GOT3 (cell line): ENCODE measurements at regions not wholly inside any gene's neighbourhood (a gene's known extent, or its start where the extent isn't known, plus 50 kb on each side); places are given as distances from the start of the nearest gene placed in this dataset.

Experiments
- DNase-seq: peaks from one replicate; lab custom pipeline; 2025; ENCODE audit warnings: mixed read lengths; lab: John Stamatoyannopoulos, UW

DNA sequence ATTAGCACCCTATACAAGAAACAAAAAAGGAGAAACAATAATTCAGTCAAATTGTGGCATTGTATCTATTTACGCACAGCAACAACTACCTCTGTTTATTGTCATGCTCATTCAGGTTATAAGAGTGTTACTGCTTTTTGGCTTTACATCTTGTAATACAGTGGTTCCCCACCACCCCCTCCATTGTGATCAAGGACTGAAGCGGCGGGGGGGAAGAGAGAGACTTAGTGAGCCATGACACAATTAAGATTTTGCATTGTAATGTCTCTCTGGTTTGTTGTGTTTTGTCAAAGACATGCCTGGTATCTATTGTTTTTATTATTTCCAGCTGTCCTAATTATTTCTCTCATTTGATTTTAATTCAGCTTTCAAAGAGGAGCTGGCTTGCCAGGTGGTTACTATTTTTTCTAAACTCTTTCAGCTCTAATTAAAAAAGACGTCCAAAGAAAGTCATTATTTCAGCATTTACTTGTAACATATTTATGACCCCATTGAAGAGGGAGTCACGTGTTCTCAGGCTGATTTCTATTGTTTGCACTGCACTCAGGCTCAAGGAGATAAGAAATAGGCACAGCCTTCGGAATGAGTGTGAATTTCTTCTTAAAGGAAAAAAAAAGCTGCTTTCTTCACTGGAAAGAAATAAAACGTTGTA lies 234.4 kb upstream of the TBL1XR1 start:
- DNase-seq = no peak

DNA sequence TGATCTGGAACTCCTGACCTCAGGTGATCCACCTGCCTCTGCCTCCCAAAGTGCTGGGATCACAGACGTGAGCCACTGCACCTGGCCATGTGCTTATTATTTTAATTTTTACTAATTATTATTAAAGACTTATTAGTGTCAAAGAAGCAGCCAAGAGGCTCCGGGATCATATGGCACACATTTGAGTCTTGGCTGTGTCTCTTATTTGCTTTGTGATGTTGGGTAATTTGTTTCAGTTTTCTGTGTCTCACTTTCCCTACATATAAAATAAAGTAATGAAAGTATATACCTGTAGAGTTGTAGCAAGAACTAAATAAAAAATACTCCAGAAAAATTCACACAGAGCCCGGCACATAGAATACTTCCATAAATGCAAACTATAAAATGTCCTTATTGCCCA lies 238.0 kb upstream of the TBL1XR1 start:
- DNase-seq = no peak

DNA sequence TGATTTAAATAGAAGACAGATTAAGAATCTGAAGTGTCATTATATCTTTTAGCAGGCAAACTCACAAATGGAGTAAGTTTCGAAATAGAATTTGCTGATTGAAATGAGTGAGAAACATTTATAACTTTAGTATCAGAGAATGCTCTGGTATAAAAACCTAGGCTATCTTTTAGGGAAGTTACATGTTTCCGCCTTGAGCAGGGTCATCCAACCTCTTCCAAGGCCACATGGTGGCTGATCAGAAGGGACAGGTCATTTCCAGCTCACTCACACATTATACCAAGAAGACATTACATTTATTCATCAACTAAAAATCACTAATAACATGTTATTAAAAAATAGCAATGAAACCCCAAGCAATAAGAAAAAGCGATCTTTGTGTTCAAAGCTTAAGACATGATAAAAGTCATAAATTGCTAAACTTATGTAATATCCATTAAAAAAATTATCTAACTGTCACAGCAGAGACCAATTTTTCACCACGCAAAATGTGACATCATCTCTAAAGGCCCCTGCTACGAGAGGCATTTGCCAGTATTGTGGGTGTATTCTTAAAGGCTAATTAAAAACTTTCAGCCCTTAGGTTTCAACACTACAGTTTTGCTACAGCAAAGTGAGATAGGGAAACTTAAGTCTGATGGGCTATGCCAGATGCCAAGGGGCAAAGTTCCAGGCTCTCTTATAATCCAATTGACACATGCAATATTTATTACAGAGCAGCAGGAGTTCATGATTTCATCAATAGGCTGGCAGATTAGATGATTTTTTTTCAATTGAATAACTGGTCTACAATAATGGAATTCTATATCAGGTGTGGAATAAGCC lies 240.4 kb upstream of the TBL1XR1 start:
- DNase-seq = no peak

DNA sequence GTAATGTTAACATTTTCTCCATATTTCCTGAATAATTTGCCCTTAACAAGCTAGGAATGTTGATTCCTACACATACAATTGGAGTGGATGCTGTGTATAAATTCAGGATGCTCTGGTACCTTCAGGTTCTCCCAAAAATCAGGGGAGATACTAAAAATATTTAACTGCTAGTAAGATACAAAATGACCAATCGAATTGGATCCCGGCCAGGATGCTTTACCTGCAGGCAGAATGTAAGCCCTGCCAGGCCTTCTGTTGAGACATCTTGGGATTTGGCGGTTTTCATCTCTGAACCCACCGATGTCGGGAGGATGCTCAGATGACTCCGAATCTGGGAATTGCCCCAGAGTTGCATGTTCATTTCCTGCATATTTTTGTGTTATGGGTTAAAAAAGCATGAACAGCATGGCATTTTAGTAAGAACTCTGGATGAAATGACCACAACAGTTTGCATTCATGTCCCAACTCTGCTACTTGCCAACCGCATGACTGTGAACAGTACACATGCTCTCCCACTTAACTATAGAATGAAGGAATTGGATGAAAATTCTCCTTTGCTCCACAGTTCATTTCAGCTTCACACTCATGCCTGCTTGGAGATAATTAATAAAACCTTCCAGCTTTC lies 241.4 kb upstream of the TBL1XR1 start:
- DNase-seq = no peak

DNA sequence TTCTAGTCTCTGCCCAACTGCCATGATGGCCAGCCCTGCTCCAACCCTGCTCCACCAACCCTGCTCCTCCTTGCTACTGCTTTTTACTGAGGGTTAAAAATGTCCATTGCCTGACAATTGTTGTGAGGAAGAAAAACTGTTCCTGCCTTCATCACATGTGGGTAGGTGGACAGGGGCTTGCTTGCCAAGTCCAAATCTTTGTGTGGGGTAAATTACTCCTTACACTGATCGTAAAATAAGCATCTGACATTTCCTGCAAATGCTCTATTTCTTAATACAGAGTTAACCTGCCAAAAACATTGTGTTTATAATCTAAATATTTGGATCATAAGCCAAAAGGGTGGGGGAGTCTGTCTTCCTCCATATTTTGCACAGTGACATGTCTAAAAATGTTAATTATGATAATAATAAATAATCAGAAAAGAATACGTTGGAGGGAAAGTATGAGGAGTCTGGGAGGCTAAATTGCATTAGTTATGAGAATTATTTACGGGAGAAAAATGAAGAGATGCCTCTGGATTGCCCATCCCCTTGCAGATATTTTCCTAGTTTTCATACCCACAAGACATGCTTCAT lies 242.5 kb upstream of the TBL1XR1 start:
- DNase-seq = no peak

DNA sequence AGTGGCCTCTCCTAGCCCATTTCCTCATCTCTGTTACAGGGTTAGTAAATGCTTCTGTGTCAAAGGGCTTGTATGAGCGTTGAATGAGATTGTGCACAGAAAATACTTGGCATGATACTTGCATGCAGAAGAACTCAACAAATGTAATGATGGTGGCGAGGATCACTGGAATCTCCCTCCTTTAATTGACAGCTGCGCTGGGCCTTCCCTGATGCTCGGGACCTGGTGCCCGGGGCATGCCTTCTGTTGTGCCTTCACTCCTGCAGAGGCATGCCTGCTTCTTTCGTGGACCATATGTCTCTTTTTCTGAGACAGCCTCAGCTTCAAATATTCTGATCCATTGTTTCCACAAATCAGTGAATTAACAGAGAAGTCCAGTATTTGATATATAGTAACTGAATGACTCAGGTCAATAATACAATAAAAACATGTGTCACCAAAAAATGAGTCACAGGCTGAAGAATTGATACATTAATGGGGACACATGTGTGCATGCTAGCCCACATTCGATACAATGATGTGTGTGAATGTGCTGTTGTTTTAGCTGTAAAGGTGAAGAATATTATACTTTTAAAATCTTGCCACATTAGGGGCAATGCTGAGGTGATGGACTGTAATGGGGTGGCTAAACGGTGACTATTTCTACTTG lies 243.3 kb upstream of the TBL1XR1 start:
- no peak for DNase-seq

DNA sequence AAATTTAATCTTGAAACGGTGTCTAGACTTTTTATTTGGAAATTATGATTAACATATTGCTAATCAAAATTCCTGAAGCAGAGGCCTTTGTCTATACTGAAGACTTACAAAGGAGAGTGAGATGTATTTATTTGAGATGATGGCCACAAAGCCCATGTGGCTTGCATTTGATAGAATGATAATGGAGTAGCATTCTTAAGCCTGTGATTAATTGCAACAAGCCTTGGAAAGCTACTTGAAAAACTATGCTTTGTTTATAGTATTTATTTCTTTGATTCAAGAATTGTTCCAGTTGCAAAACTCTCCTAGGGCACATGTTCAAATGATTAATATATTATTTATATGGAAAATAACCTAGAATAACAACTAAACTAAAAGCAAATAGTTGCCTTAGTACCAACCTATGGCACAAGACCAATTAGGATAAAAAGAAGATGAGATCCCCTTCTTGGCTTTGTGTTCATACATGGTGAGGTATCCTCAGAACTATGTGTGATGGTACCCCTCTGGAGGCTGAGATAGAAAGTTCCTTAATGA lies 244.1 kb upstream of the TBL1XR1 start:
- DNase-seq = no peak

DNA sequence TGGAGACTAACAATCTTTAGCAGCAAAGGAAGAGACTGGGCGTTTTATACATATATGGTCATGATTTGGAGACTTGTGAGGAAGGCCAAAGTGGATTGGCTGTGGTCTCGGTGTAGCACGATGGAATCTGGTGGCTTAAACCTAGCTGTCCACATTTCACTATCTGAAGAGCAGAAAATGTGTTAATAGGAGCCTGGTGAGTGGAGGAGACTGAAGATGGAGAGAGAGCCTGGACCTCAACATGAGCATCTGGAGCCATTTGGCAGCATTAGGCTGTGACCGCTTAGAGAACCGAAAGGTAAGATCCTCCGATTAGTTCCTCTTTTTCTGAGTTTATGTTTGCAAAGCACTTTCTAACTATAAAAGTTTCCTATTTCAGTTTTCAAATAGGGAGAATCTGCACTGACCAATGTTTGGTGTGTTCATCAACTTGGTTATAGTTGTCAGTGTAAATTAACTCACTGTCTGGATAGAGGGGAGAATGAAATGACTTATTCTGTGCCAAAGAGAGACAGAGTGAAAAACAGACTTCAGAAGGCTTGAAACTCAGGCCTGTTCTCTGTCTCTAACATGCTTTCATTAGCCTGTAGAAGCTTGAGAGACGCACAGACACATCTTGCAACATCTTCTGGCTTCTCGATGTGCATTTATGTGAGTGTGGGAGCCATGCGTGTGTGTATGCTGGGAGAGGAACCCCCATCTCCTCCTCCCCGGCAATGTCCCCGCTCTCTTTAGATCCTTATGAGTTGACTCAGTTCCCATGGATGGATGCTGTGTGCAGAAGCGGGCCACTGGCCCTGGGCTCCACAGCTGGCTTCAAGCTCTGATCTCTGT lies 244.7 kb upstream of the TBL1XR1 start:
- no peak for DNase-seq

DNA sequence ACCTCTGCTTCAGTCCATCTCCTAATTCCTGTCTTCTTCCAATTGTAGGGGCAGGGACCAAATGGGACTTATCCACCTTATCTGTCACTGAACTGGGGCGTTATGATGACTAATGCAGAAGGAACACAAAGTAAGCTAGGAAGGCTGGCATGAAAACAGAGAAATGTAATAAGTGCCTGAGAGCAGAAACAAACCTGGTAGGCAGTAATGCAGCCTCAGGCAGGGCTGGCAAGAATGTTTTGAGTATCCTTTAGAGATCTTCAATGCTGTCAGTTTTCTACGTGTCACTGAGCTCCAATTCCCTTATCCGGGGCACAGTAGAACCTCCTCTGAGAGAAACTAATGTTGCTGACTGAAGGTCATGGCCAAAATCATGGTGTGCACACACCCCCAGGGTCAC lies 246.2 kb upstream of the TBL1XR1 start:
- no peak for DNase-seq

DNA sequence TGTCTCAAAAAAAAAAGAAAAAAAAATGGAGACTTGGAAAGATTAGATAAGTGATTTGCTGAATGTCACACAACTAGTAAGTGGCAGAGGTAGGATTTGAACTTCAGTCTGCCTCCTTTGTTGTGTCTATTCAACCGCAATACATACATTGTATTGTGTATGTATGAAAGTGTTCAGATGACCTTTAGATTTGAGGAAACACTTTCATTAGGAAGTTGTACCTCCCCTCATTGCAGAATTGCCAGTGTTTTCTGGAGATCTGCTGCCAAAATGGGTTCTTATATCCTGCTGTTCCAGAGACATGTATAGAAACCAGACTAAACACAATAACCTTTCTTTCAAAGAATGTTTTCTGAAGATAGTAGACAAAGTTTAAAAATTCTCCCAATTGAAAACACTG lies 247.4 kb upstream of the TBL1XR1 start:
- DNase-seq = no peak

DNA sequence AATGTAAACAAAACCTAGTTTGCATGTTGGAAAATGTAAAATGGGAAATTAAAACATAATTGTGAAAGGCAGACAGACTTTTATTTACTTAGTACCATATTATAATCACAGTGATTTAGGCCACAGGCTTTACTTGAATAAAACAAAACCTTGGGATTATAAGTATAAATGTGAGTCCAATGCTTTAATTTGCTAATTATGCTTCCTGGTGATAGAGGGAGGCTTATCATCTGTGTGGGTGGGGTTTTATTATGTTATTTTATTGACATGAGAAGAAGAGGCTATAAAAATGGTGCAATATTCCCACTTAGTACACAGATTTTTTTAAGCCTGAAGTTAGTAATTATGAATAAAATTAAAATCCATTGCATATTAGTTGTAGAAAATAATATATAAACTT lies 248.3 kb upstream of the TBL1XR1 start:
- no peak for DNase-seq

DNA sequence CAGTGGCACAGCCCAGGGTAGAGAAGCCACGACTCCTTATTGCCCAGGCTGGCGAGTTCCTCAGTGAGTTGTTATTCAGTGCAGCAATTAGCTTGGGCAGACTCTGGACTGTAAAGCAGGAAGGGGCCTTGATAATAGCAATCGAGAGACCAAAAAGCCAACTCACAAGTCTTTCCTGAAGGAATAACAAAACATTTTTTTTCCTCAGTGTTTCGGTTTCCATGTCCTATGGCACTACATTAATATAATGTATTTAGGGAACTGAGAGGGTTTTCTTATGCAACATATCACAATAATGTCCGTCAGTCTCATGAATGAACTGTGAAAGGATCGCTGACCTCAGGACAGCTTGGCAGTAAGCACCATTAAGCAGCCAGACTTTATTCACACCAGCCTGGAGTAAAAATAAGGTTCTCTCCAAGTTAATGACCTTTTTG lies 248.9 kb upstream of the TBL1XR1 start:
- no peak for DNase-seq

DNA sequence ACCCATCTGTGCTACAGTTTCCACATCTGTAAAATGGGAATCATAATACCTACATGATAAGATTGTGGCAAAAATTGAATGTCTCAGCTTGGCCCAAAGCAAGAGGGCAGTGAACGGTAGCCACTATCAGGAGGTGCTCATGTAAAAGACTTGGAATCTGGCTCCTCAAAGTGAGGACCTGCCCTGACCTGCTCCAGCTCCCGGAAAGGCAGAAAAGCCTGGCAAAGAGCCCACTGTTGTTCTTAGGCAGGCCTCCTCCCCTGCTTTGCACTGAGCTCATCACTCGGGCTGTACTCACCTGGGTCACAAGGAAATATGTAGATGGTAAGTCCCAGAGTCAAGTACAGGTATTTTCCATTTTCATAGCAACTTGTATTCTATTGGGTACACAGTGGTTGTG lies 250.7 kb upstream of the TBL1XR1 start:
- no peak for DNase-seq

DNA sequence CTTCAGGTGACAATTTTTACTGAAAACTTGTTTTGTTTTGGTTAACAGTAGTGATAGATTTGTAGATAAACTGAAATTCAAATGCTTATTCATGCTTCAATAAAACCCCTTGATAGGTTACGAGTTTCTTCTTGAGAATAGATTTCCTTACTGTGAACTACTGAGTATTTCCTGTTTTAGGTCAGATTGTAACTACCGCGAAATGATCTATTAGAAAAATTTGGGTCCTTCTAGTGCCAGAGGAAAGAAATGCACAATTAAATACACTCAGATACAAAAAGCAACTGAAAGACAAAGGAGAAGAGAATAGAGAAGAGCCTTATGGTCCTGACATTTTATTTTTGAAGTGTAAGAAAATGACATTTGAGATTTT lies 251.7 kb upstream of the TBL1XR1 start:
- no peak for DNase-seq

DNA sequence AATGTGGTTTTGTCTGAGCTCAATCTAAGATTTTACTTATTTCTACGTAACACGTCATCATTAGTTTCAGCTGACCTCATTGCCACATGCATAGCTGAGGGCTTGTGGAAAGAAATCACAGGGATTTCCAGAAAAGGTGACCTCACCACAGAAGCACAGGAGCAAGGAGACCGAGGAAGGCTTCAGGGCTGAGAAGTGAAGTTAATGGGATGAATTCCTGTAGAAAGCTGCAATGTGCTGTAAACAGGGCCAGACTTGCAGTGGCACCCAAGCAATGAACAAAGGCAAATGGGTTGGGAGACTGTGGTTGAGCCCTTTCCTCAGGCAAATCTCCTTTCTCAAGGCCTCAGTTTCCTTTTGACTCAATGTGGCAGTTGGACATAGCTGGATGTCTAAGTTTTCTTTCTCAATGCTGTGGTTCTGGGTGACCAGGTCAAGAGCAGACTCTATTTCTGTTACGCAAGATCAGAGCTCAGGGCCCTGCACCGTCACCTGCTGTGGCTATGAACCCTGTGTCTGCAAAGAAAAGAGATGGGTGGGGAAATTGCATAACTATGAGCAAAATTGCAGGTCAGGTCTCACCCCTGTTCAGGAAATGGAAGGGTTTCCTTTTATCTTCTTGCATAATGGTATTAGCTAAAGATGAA lies 252.2 kb upstream of the TBL1XR1 start:
- no peak for DNase-seq

DNA sequence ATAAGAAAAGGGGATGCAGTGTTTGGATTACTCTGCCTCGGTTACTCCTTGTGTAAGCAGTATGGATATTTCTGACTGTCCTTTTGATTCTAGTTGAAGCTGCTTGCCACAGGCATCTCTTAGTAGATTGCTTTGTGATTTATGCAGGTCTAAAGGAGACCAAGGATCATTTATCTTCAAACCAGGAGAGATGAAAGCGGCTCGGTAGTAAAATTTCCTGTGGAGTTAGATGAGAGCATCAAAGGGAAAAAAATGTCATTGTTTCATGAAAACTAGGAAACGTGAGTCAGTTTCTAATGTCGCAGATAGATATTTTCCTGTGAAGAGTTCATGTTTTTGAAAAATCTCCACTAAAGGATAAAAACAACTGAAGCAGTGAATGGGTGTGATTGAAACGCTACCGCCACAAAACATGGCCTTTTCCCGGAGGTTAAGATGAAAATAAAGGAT lies 254.0 kb upstream of the TBL1XR1 start:
- DNase-seq = no peak

DNA sequence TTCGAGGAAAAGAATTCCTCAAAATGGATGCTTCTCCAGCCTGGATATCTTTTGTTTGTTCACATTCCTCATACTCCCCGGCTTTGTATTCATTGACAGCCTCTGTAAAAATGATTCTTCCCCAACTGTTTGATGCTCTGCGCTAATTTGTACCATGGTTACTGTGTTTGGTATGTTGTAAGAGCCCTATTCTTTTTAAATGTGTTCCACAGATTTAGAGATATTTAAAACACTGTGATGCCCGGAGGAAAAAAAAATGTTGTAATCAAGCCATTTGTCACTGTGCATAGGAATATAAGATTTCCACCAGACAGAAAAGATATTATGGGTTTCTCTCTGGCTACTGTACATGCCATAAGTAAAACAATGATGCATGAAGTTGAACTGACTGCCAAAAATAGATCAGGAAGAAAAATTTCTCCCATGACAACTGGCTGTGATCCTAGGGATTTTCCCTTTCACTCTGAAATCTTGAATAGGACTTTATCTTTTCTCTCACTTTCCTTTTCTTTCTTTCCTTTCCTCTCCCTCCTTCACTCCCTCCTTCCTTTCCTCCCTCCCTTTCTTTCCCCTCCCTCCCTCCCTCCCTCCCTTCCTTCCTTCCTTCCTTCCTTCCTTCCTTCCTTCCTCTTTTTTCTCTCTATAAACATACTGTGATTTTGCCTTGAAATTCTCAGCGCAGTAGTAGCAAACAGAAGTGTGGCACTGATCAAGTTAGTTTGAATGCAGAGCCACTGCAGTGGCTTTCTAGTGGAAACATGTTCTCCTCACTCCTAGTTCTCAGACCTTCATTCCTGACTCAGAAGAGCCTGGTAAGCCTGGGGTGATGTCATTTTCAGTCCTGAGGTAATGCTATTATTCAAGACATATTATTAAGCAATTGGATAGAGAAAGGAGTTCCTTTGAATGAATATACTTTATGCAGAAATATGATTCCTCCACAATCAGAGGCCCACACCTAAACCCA lies 254.9 kb upstream of the TBL1XR1 start:
- DNase-seq = no peak

DNA sequence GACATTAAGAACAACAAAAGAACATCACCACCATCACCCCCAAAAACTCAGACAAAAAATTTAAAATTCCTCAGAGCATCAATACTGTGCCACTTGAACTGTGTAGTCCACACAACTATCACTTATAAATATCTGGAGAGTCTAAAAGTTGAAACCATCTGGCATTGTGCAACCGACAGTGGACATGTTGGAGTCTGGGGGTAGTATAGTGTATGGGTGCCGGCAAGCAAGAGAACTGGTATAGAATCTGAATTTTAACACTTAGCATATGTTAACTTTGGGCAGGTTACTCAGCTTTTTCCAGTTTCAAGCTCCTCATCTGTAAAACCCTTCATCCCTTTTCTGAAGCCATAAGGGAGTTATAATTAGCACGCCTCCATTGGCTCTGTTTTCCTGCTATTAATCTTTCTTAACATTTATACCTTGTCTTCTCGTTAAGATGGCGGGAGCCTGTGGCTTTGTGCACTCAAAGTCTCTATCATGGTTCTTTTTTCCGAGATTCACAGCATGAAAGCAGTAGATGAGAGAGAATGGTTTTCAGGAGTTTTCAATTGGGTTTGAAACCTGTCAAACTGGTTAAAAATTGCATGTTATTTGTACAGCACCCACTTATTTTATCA lies 255.7 kb upstream of the TBL1XR1 start:
- no peak for DNase-seq

DNA sequence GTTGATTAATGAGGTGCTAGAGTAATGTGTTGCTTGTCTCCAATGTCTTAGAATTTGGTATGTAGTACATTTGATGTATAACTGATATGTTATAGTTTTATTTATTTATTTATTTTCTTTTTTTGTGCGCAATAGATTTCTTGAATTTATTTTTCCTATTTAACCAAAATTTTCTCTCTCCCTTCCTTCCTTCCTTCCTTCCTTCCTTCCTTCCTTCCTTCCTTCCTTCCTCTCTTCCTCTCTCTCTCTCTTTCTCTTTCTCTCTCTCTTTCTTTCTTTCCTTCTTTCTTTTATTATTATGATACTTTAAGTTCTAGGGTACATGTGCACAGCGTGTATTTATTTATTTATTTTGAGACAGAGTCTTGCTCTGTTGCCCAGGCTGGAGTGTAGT lies 256.2 kb upstream of the TBL1XR1 start:
- DNase-seq = no peak
